ENCODE measurements at regions not wholly inside any gene's neighbourhood (a gene's known extent, or its start where the extent isn't known, plus 50 kb on each side); places are given as distances from the start of the nearest gene placed in this dataset.

DNA sequence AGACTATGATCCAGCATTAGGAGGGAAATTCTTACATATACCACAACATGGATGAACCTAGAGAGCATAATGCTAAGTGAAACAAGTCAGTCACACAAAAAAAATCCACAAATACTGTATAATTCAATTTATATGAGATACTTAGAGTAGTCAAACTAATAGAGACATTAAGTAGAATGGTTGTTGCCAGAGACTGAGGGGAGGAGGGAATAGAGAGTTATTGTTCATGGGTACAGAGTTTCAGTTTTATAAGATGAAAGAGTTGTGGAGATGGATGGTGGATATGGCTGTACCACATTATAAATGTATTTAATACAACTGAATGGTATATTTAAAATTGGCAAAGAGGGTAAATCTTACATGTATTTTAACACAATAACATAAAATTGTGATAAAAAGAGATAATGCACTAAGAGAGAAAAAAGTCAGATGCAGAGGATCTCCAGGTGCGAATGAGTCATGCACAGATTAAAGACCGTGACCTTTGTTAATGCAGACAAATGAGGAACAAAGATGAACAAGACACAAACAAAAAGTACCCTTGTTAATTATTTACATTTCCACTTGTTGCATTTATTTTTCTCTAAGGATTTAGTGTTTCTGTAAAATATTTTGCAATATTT, 541.7 kb upstream of the MEX3C start:
- TF ChIP-seq, protein P1, sequence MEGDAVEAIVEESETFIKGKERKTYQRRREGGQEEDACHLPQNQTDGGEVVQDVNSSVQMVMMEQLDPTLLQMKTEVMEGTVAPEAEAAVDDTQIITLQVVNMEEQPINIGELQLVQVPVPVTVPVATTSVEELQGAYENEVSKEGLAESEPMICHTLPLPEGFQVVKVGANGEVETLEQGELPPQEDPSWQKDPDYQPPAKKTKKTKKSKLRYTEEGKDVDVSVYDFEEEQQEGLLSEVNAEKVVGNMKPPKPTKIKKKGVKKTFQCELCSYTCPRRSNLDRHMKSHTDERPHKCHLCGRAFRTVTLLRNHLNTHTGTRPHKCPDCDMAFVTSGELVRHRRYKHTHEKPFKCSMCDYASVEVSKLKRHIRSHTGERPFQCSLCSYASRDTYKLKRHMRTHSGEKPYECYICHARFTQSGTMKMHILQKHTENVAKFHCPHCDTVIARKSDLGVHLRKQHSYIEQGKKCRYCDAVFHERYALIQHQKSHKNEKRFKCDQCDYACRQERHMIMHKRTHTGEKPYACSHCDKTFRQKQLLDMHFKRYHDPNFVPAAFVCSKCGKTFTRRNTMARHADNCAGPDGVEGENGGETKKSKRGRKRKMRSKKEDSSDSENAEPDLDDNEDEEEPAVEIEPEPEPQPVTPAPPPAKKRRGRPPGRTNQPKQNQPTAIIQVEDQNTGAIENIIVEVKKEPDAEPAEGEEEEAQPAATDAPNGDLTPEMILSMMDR (conservative IDR thresholded peaks at IDR 0.05; ENCODE audit: low read length): no peak
- no peak for TF ChIP-seq EZH2phosphoT487 (IDR thresholded peaks at IDR 0.05; ENCODE audit: borderline replicate concordance, low read depth, low read length)

Data from OCI-LY7 (cell line).